GM10266 (cell line): ENCODE measurements at regions not wholly inside any gene's neighbourhood (a gene's known extent, or its start where the extent isn't known, plus 50 kb on each side); places are given as distances from the start of the nearest gene placed in this dataset.
A peak's percentile ranks its signal among the peaks of the same experiment; 100 is the strongest.

Source experiments
- DNase-seq: peaks from one replicate; pipeline ENCODE4 v3.0.0; 2012; ENCODE audit errors: extremely low spot score
- TF ChIP-seq, protein P1 (sequence below): IDR thresholded peaks from 2 replicates; pipeline ENCODE4 v1.5.1; 2012; ENCODE audit warnings: mild to moderate bottlenecking, low read depth; ENCODE audit not compliant: control insufficient read depth, insufficient read depth; ENCODE audit errors: missing control alignments

DNA sequence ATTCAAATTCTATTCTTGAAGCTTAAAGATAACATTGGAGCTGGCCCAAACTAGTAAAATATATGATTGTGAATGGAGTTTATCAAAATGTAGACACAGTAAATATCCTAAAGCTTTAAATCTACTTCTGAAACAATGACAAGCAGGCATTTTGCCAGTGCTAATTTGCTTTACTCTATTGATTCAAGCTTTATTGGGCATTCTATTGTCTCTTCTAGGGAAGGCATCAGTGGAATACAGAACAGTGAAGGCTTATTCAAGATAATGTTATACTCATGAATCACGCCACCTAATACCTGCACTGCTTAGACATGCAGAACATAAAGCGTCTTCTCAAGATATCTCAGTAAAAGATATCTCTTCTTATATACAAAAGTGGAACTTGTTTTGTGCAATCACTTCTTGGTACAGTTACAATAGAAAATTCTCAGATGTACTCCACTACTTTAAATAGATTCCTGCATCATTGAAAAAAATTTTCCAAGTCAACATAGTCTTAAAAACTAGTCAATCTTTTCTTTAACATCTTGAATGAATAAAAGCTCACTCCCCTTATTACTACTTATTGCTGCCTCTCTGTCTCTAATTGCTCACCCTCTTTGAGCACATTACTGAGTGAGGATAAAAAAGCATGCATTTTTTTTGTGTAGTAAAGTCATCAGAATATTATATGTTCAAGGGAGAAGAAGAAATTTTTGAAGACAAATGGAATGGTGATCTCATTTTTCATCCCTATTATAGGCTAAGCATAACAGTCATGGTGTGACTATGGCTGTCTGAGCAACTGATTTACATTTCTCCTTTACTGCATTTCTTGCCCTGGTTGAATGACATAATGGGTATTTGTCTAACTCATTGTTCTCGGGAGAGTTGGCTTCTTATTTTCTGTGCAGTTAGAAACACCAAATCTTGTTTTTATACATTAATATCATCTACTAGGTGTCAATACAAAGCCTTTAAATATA, 98.0 kb upstream of the E2F7 start:
- DNase-seq: no peak

DNA sequence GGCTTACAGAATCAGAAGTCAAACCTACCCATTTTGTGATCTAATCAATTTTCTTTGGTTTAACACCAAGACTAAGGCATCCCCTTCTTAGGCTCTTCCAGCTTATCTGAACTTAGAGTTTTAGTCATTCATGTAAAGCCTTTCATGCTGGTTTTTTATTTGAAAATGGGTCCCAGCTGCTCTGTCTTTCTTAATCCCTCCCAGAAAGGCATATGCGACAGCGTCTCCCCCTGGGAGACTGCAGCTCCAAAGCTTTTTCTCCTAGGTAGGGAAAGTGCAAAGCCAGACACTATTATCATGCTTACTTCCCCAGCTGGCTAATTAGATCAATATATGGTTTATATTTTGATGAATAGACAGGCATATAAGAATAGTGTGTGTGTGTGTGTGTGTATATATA, 96.6 kb upstream of the E2F7 start:
- no peak for DNase-seq
- TF ChIP-seq, protein P1, sequence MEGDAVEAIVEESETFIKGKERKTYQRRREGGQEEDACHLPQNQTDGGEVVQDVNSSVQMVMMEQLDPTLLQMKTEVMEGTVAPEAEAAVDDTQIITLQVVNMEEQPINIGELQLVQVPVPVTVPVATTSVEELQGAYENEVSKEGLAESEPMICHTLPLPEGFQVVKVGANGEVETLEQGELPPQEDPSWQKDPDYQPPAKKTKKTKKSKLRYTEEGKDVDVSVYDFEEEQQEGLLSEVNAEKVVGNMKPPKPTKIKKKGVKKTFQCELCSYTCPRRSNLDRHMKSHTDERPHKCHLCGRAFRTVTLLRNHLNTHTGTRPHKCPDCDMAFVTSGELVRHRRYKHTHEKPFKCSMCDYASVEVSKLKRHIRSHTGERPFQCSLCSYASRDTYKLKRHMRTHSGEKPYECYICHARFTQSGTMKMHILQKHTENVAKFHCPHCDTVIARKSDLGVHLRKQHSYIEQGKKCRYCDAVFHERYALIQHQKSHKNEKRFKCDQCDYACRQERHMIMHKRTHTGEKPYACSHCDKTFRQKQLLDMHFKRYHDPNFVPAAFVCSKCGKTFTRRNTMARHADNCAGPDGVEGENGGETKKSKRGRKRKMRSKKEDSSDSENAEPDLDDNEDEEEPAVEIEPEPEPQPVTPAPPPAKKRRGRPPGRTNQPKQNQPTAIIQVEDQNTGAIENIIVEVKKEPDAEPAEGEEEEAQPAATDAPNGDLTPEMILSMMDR: no peak

More for the DNA sequence above, 98.0 kb upstream of the E2F7 start:
- TF ChIP-seq, protein P1: no peak

DNA sequence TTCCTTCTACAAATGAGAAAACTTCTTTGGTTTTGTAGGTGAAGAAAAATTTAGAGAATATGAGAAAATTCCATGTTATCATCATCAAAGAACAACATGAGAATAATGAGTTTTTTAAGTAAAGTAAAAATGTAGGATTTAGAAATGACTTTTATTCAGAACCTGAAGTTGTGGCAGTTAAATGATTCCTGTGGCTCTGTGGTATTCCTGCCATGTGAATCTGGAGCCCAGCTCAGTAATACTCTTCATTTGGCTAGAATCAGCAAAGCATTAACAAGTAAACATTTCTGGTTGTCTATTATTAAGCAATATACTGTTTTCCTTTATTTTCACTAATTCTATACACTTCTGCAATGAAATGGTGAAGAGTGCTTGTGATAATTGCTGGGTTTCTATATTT, 95.6 kb upstream of the E2F7 start:
- TF ChIP-seq, protein P1: no peak
- no peak for DNase-seq

DNA sequence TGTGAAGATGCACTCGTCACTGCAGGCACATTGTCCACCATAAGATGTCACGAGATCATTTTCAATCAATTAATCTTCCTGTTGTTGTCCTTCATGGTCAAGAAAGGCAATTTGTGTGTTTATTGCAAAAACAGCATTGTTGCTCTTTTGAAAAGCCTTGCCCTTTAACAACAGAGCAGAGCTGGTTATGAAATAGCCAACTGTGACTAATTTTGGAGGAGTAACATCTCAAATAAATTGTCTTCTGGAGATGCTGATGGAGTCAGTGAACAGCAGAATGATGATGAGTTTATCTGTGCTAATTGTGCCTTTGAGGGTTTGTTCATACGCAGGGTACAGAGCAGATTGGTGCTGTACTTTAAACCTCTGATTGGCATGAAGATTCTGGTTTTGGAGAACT, 88.3 kb upstream of the E2F7 start:
- TF ChIP-seq, protein P1: no peak
- no peak for DNase-seq

DNA sequence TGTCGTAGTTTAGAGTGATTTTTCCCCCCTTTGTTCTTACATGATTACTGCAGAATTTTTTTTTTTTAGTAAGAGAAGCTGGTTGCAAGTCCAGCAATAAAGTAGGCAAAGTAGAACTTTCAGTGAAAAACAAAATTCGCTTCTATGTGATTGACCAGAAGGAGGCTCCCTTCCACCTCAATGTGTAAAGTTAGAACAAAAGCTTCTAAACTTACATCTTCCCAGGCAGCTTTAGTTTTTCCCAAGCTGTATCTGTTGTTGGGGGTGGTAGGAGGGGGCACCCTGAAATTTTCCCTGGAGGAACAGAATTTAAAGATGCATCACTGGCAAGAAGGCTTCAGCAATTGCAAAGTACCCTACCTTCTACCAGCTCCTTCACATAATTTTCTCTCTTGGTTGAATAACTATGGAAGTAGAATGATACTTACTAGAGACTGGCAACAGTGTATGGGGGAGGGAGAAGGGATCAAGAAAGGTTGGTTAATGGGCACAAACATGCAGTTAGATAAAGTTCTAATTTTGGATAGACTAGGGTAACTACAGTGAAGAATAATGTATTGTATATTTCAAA, 87.3 kb upstream of the E2F7 start:
- TF ChIP-seq, protein P1: peak; percentile 18

DNA sequence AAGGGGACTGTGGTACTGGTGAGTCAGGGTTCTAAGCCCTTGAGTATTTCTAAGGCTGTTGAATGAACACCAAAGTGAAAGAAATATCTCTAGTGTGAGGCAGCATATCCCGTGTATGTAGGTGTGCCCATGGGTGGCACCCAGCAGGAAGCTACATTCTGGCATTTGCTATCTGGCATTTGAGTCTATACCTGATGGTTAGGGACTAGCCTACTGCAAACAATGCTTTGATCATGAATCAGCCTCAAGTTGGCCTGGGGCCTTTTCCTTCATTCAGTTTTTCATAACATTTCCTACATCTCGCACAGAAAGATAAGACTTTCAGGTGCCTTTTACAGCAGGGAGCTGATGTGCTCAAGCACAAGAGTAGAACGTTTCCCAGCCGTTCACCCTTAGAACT, 85.7 kb upstream of the E2F7 start:
- TF ChIP-seq, protein P1: no peak
- no peak for DNase-seq

More for the DNA sequence above, 87.3 kb upstream of the E2F7 start:
- DNase-seq: no peak

DNA sequence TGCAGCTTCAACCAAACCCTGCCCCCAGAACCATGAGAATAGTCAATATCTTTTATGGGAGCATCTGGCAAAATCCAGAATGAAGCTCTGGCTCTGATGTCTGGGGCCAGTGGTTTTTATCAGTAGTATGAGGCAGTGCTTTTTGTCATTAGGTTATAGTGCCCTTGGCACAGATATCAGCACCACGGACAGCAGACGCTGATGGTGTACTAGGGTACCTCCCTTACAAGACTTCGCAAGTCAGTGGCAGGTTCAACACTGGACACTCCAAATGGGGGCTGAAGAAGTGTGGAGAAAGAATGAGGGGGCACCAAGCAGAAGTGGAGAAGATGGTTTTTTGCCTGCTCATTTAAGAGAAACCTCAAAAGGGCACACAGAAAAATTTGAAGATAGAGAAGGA, 68.2 kb upstream of the E2F7 start:
- peak; percentile 6 for DNase-seq
- TF ChIP-seq, protein P1: no peak
